Uterus (tissue), 2 donors: ENCODE measurements at regions not wholly inside any gene's neighbourhood (a gene's known extent, or its start where the extent isn't known, plus 50 kb on each side); places are given as distances from the start of the nearest gene placed in this dataset.

Experiments
- POLR2A ChIP-seq, 2 donors: fragments of 450-650 bp; IDR thresholded peaks; one replicate each; pipeline ENCODE4 v1.6.1; 2016; ENCODE audit warnings: antibody characterized with exemption in 2 of 2, mild to moderate bottlenecking in 1 of 2, moderate library complexity in 1 of 2
- TF ChIP-seq, protein P1 (sequence below), 4 experiments: fragments of 200-600 bp in 2 of 4; fragments of 450-650 bp in 2 of 4; sonication (generic) in 2 of 4; IDR thresholded peaks; one replicate each; pipeline ENCODE4 v1.5.1; 2016 to 2019; ENCODE audit warnings: antibody characterized with exemption in 4 of 4, mild to moderate bottlenecking in 2 of 4, moderate library complexity in 1 of 4

- TF ChIP-seq, protein P1, sequence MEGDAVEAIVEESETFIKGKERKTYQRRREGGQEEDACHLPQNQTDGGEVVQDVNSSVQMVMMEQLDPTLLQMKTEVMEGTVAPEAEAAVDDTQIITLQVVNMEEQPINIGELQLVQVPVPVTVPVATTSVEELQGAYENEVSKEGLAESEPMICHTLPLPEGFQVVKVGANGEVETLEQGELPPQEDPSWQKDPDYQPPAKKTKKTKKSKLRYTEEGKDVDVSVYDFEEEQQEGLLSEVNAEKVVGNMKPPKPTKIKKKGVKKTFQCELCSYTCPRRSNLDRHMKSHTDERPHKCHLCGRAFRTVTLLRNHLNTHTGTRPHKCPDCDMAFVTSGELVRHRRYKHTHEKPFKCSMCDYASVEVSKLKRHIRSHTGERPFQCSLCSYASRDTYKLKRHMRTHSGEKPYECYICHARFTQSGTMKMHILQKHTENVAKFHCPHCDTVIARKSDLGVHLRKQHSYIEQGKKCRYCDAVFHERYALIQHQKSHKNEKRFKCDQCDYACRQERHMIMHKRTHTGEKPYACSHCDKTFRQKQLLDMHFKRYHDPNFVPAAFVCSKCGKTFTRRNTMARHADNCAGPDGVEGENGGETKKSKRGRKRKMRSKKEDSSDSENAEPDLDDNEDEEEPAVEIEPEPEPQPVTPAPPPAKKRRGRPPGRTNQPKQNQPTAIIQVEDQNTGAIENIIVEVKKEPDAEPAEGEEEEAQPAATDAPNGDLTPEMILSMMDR (IDR thresholded peaks at IDR 0.05), result no peak
- no peak for TF ChIP-seq POLR2A (IDR thresholded peaks at IDR 0.05)
These were observed 653.2 kb downstream of the HS3ST4 start for GRCh38 chr16:26344976-26345375.
